Stimulated activated CD4-positive, alpha-beta T cell treated with anti-CD3 and anti-CD28 coated beads, TNF-alpha, amount 100 ng/mL, for 48 hours (primary cell): ENCODE measurements at regions not wholly inside any gene's neighbourhood (a gene's known extent, or its start where the extent isn't known, plus 50 kb on each side); places are given as distances from the start of the nearest gene placed in this dataset.
"Not testable (repeated sequence)": the region's sequence is repeated elsewhere in the genome, so short reads cannot be mapped to it uniquely, and the experiment has no call there.

Source experiments
- DNase-seq, 3 donors: peaks; one replicate each; pipeline ENCODE4 v3.0.0-alpha.2; 2020; ENCODE audit warnings: low read depth in 3 of 3

- DNase-seq = no peak
These were observed 696.3 kb upstream of the USP15 start for GRCh38 chr12:61563665-61564450.

- DNase-seq = no peak
These were observed 695.7 kb upstream of the USP15 start for GRCh38 chr12:61564466-61564865.

- DNase-seq = no peak
These were observed 694.0 kb upstream of the USP15 start for GRCh38 chr12:61566183-61566582.

- DNase-seq = no peak
These were observed 685.9 kb upstream of the USP15 start for GRCh38 chr12:61574339-61574738.

- no peak for DNase-seq
These were observed 675.3 kb upstream of the USP15 start for GRCh38 chr12:61584943-61585342.

GRCh38 chr12:61590864-61591263 lies 669.3 kb upstream of the USP15 start:
- DNase-seq = not testable (repeated sequence)

- no peak for DNase-seq
These were observed 650.1 kb upstream of the USP15 start for GRCh38 chr12:61610143-61610542.

- DNase-seq = no peak
These were observed 630.5 kb upstream of the USP15 start for GRCh38 chr12:61629702-61630101.

- DNase-seq = no peak
These were observed 613.6 kb upstream of the USP15 start for GRCh38 chr12:61646639-61647038.

- DNase-seq = no peak
These were observed 612.6 kb upstream of the USP15 start for GRCh38 chr12:61647566-61647965.

- DNase-seq = no peak
These were observed 607.9 kb upstream of the USP15 start for GRCh38 chr12:61652265-61652664.

- DNase-seq = no peak
These were observed 605.5 kb upstream of the USP15 start for GRCh38 chr12:61654698-61655097.

- no peak for DNase-seq
These were observed 605.0 kb upstream of the USP15 start for GRCh38 chr12:61655241-61655640.

GRCh38 chr12:61667676-61668075 lies 592.5 kb upstream of the USP15 start:
- DNase-seq = no peak

- no peak for DNase-seq
These were observed 583.7 kb upstream of the USP15 start for GRCh38 chr12:61676520-61676919.

- no peak for DNase-seq
These were observed 572.8 kb upstream of the USP15 start for GRCh38 chr12:61687407-61687806.

GRCh38 chr12:61694214-61694613 lies 566.0 kb upstream of the USP15 start:
- no peak for DNase-seq

GRCh38 chr12:61701471-61701870 lies 558.7 kb upstream of the USP15 start:
- DNase-seq = no peak

GRCh38 chr12:61706783-61707182 lies 553.4 kb upstream of the USP15 start:
- DNase-seq = no peak

GRCh38 chr12:61713121-61713520 lies 547.1 kb upstream of the USP15 start:
- no peak for DNase-seq

- DNase-seq = no peak
These were observed 542.2 kb upstream of the USP15 start for GRCh38 chr12:61717986-61718385.

GRCh38 chr12:61739925-61740324 lies 520.3 kb upstream of the USP15 start:
- DNase-seq = no peak

GRCh38 chr12:61750604-61751003 lies 509.6 kb upstream of the USP15 start:
- no peak for DNase-seq

- DNase-seq = no peak
These were observed 506.0 kb upstream of the USP15 start for GRCh38 chr12:61754214-61754613.
